Right lobe of liver (tissue), 4 donors: ENCODE measurements at regions not wholly inside any gene's neighbourhood (a gene's known extent, or its start where the extent isn't known, plus 50 kb on each side); places are given as distances from the start of the nearest gene placed in this dataset.

ENCODE experiments used
- CTCF ChIP-seq, 4 donors: fragments of 200-600 bp in 3 of 4; fragments of 450-650 bp in 1 of 4; IDR thresholded peaks; one replicate each; pipeline versions ENCODE4 v1.5.1 to v1.8.0; 2016 to 2022; ENCODE audit warnings: antibody characterized with exemption in 4 of 4, mild to moderate bottlenecking in 2 of 4
- POLR2A ChIP-seq: fragments of 450-650 bp; IDR thresholded peaks from one replicate; pipeline ENCODE4 v1.6.1; 2017; ENCODE audit warnings: antibody characterized with exemption, mild to moderate bottlenecking
- donor health status: DM: no; HTN: no; CAD: no.
- donor health status: DM: no; HTN: no; CAD: no.
- donor health status: DM: no; HTN: yes; CAD: no.

- TF ChIP-seq CTCF (IDR thresholded peaks at IDR 0.05): no peak
- TF ChIP-seq POLR2A: no peak
Measured at GRCh38 chr3:189529468-189529867, 101.7 kb upstream of the TP63 start.
